ENCODE measurements at regions not wholly inside any gene's neighbourhood (a gene's known extent, or its start where the extent isn't known, plus 50 kb on each side); places are given as distances from the start of the nearest gene placed in this dataset.

- Histone ChIP-seq H3K27ac (no peak overlapping the region), H3K4me1 (ENCODE audit: insufficient read depth) (no peaks in the 10 kb centered on the region), H3K27me3 (no peaks in the 10 kb centered on the region), H3K9me3 (no peaks in the 10 kb centered on the region), H3K4me3 (no peak overlapping the region), H3K36me3 (no peaks in the 10 kb centered on the region)
- DNase-seq, result no peak
- 61 to 68% (median 63%) methylated on average over 12 of the region's 12 CpGs for WGBS, 3 donors
- no peak for TF ChIP-seq EP300 (IDR thresholded peaks at IDR 0.05)
- no peak for TF ChIP-seq POLR2A (IDR thresholded peaks at IDR 0.05)
- no peak for TF ChIP-seq CTCF (IDR thresholded peaks at IDR 0.05)
- intact Hi-C loops (cut with DNase I), result no loop called here
Measured at GRCh38 chr2:144582651-144583380, 62.9 kb upstream of the ZEB2 start.

GRCh38 chr2:144580521-144581161, 60.7 kb upstream of the ZEB2 start:
- no peak for DNase-seq
- Histone ChIP-seq H3K4me1 (ENCODE audit: insufficient read depth) (no peaks in the 10 kb centered on the region), H3K36me3 (no peaks in the 10 kb centered on the region), H3K9me3 (no peaks in the 10 kb centered on the region), H3K4me3 (no peak overlapping the region), H3K27ac (no peak overlapping the region), H3K27me3 (no peaks in the 10 kb centered on the region)
- TF ChIP-seq POLR2A (IDR thresholded peaks at IDR 0.05), result no peak
- no peak for TF ChIP-seq CTCF (IDR thresholded peaks at IDR 0.05)
- TF ChIP-seq EP300 (IDR thresholded peaks at IDR 0.05), result no peak
- intact Hi-C loops (cut with DNase I), result no loop called here
- 86 to 94% (median 87%) methylated on average over 4 of the region's 4 CpGs for WGBS, 3 donors

GRCh38 chr2:144579556-144579955, 59.6 kb upstream of the ZEB2 start:
- Histone ChIP-seq H3K27me3 (no peaks in the 10 kb centered on the region), H3K36me3 (no peaks in the 10 kb centered on the region), H3K4me3 (no peak overlapping the region), H3K4me1 (ENCODE audit: insufficient read depth) (no peaks in the 10 kb centered on the region), H3K27ac (no peak overlapping the region), H3K9me3 (no peaks in the 10 kb centered on the region)
- intact Hi-C loops (cut with DNase I), result no loop called here
- no peak for DNase-seq
- 87 to 93% (median 91%) methylated on average over 4 of the region's 4 CpGs for WGBS, 3 donors
- no peak for TF ChIP-seq EP300 (IDR thresholded peaks at IDR 0.05)
- no peak for TF ChIP-seq POLR2A (IDR thresholded peaks at IDR 0.05)
- no peak for TF ChIP-seq CTCF (IDR thresholded peaks at IDR 0.05)

DNA sequence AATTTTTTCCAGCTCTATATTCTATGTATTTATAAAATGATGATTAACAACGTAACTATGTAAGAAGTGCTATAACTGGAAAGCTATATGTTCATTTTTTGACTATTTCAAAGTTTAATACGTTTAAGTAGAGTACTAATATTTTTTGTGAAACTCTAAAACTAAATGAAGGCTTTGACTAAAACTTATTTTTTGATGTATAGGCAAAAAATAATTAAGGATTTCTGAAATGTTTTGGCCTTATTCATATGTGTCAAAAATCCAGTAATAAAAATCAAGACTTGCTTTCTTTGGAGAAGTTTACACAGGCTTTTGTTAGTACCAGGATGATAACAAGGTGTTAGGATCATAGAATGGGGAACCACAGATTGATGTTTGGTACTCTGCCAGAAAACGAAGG, 58.2 kb upstream of the ZEB2 start:
- H3K9me3 ChIP-seq, result no peaks in the 10 kb centered on the region
- H3K4me3 ChIP-seq, result no peak overlapping the region
- WGBS, 3 donors, result 60 to 63% (median 62%) methylated on average over 3 of the region's 3 CpGs
- H3K36me3 ChIP-seq, result no peaks in the 10 kb centered on the region
- no peak for DNase-seq
- TF ChIP-seq CTCF (IDR thresholded peaks at IDR 0.05) (no peak), EP300 (IDR thresholded peaks at IDR 0.05) (no peak), POLR2A (IDR thresholded peaks at IDR 0.05) (no peak)
- H3K27ac ChIP-seq, result no peak overlapping the region
- no peaks in the 10 kb centered on the region for H3K4me1 ChIP-seq (ENCODE audit: insufficient read depth)
- no peaks in the 10 kb centered on the region for H3K27me3 ChIP-seq
- intact Hi-C loops (cut with DNase I), result no loop called here
